BJ (cell line): ENCODE measurements at regions not wholly inside any gene's neighbourhood (a gene's known extent, or its start where the extent isn't known, plus 50 kb on each side); places are given as distances from the start of the nearest gene placed in this dataset.

Source experiments
- CTCF ChIA-PET: fragments of 350-600 bp; formaldehyde crosslinking; extraction: SDS; loops from one replicate; lab custom pipeline; 2021; ENCODE audit warnings: antibody characterized with exemption, inconsistent platforms; lab: Yijun Ruan, JAX
- POLR2A ChIA-PET: fragments of 300-600 bp; sonication (Branson Sonifier 250); formaldehyde crosslinking; extraction: SDS; loops from one replicate; lab custom pipeline; 2021; ENCODE audit warnings: antibody characterized with exemption; lab: Charles Lee
- DNase-seq: peaks from one replicate; pipeline ENCODE4 v3.0.0-alpha.2; 2011; ENCODE audit warnings: low read depth
- H3K27me3 ChIP-seq: 2 replicates; pipeline ENCODE4 v1.6.0; 2011; ENCODE audit warnings: low read length; ENCODE audit not compliant: control insufficient read depth, insufficient read depth
- H3K36me3 ChIP-seq: 2 replicates; pipeline ENCODE4 v1.5.1; 2011; ENCODE audit warnings: low read length; ENCODE audit not compliant: control insufficient read depth, insufficient read depth
- H3K4me3 ChIP-seq: 2 replicates; pipeline ENCODE4 v1.5.1; 2011; ENCODE audit warnings: low read depth, mild to moderate bottlenecking, control low read depth, low read length
- TF ChIP-seq, protein P1 (sequence below): IDR thresholded peaks from 2 replicates; pipeline ENCODE4 v1.5.1; 2011; ENCODE audit warnings: low read depth, mild to moderate bottlenecking, control low read depth, inconsistent platforms, low read length, moderate library complexity; ENCODE audit not compliant: insufficient read depth

DNA sequence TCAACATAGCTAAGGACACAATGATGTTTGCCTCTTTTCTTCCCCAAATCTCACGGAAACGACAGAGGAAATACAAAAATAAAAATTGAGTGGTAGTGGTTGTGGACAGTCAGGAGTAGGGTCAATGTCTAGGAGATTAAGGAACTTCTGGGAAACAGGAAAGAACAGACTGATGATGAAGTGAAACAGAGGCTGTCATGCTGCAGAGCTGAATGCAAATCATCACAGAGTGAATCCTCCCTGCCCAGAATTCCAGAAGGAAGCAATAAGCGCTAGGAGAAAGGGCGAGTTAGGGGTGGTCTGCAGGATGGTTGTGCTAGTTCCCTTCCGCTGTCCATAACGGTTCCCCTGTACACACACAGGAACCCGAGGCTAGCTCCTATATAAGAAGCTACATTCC is 64.7 kb upstream of the POMGNT2 start:
- POLR2A ChIA-PET: interaction anchor here (0.6 kb wide), 1 partner anchor 1607 kb away, joined by 3 read pairs; no protein-coding TSS in a partner anchor
- CTCF ChIA-PET: interaction anchor here (1.2 kb wide), 1 partner anchor 9 kb away, joined by 3 read pairs; no protein-coding TSS in a partner anchor
- Histone ChIP-seq H3K27me3 (no peaks in the 10 kb centered on the region), H3K4me3 (no peak overlapping the region), H3K36me3 (no peaks in the 10 kb centered on the region)
- DNase-seq: no peak
- TF ChIP-seq, protein P1, sequence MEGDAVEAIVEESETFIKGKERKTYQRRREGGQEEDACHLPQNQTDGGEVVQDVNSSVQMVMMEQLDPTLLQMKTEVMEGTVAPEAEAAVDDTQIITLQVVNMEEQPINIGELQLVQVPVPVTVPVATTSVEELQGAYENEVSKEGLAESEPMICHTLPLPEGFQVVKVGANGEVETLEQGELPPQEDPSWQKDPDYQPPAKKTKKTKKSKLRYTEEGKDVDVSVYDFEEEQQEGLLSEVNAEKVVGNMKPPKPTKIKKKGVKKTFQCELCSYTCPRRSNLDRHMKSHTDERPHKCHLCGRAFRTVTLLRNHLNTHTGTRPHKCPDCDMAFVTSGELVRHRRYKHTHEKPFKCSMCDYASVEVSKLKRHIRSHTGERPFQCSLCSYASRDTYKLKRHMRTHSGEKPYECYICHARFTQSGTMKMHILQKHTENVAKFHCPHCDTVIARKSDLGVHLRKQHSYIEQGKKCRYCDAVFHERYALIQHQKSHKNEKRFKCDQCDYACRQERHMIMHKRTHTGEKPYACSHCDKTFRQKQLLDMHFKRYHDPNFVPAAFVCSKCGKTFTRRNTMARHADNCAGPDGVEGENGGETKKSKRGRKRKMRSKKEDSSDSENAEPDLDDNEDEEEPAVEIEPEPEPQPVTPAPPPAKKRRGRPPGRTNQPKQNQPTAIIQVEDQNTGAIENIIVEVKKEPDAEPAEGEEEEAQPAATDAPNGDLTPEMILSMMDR: no peak

DNA sequence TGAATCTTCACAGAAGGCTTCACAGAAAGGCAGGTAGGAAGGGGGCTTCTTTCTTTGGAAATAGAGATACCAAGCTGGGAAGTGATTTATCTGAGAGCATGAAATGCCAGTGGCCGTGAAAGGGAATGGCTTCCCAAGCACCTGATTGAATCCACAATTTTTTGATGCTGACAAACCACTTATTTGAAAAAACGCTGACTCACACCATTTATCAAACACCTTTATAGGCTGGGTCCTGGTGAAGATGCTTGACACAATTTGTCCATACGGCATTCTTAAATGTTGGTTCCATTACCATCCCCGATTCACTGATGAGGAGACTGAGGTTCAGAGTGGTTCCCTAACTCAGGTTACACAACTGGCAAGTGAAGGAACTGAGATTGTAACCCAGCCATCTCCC is 64.1 kb upstream of the POMGNT2 start:
- no peak for DNase-seq
- ChIA-PET POLR2A (no interaction called here), CTCF (no interaction called here)
- Histone ChIP-seq H3K27me3 (no peaks in the 10 kb centered on the region), H3K4me3 (no peak overlapping the region), H3K36me3 (no peaks in the 10 kb centered on the region)
- TF ChIP-seq, protein P1: no peak

DNA sequence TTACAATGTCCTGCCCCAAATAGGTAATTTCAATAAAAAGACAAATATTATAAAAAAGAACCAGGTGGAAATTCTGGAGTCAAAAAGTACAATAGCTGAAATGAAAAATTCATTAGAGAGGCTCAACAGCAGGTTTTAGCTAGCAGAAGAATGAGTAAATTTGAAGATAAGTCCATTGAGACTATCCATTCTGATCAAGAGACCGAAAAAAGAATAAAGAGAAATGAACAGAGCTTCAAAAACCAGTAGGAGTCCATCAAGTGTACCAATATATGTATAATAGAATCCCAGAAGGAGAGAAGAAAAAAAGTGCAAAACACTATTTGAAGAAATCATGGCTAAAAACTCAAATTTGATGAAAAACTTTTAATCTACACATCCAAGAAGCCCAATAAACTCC is 60.5 kb upstream of the POMGNT2 start:
- no peak for DNase-seq
- ChIA-PET POLR2A (no interaction called here), CTCF (interaction anchor here (0.8 kb wide), 1 partner anchor 13 kb away, joined by 3 read pairs; no protein-coding TSS in a partner anchor)
- TF ChIP-seq, protein P1: no peak
- no peaks in the 10 kb centered on the region for H3K36me3 ChIP-seq
- H3K4me3 ChIP-seq: no peak overlapping the region
- H3K27me3 ChIP-seq: no peaks in the 10 kb centered on the region

DNA sequence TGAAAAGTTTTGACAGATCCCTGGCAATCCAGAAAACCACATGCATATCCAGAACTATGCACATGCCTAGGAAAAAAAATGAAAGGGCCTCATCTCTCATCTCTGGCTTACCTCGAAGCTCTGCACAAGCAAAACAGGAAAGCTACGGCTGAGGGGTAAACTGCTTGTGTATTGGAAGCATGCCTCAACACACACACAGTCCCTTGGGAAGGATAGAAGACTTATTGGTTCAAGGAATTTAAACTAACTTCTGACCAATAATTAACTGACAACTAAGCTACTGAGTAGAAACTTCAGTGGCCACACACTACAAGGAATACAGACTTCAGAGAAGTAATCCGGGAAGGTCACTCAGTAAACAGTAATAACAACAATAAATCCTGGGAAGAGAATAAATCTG is 59.9 kb upstream of the POMGNT2 start:
- TF ChIP-seq, protein P1: no peak
- Histone ChIP-seq H3K36me3 (no peaks in the 10 kb centered on the region), H3K4me3 (no peak overlapping the region), H3K27me3 (no peaks in the 10 kb centered on the region)
- no peak for DNase-seq
- CTCF ChIA-PET: interaction anchor here (0.8 to 0.9 kb wide), 2 partner anchors 13 to 73 kb away, joined by 3 read pairs; no protein-coding TSS in a partner anchor
- POLR2A ChIA-PET: no interaction called here

DNA sequence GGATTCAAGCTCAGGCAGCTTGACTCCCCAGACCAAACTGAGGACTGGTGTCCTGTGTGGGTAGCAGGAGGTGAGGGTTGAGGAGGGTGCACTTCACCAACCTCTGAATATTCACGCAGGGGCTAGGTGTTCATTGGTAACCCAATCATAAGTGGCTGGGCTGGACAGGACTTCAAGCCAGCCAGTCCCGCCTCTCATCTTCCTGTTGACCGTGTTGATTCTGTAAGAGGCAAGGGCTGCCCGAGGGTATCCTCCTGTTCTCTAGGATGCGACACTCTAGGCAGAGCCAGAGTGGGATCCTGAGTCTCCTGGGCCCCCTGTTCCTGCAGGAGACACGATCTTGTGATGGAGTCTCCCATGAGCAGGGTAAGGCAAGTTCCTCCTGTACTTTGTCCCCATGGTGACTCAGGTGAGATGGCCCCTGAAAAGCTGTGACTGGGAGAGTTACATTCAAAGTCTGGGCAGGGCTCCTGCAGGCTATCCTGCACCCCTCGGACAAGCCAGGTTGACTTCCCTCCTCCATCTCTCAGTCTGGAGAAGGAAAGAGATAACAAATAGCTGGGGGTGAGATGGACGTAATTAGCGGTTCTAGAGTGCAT is 58.1 kb upstream of the POMGNT2 start:
- Histone ChIP-seq H3K4me3 (no peak overlapping the region), H3K36me3 (no peaks in the 10 kb centered on the region), H3K27me3 (peaks cover 2% of the 10 kb centered on the region; the same call in 1 of the 2 replicates)
- POLR2A ChIA-PET: no interaction called here
- CTCF ChIA-PET: interaction anchor here (0.8 to 3.9 kb wide), 2 partner anchors 12 to 121 kb away, joined by 3 to 18 read pairs; no protein-coding TSS in a partner anchor
- TF ChIP-seq, protein P1: no peak
- no peak for DNase-seq
